IMR-90 (cell line): ENCODE measurements at regions not wholly inside any gene's neighbourhood (a gene's known extent, or its start where the extent isn't known, plus 50 kb on each side); places are given as distances from the start of the nearest gene placed in this dataset.

Experiments
- ATAC-seq: fragments of 200-7000 bp; cut with Tn5 transposase; 2 replicates; pipeline ENCODE4 v1.9.1; 2020; ENCODE audit warnings: low read depth, mild to moderate bottlenecking, moderate library complexity
- BruUV-seq: library from RNA; stranded (reverse); fragments of 400-500 nt; replicated peaks from 2 replicates; lab custom pipeline; 2021; lab: Mats Ljungman, UMichigan
- CTCF ChIA-PET: fragments of 300-600 bp; formaldehyde crosslinking; extraction: SDS; loops from one replicate; lab custom pipeline; 2021; ENCODE audit warnings: antibody characterized with exemption; lab: Yijun Ruan, JAX
- POLR2A ChIA-PET: fragments of 300-600 bp; sonication (Branson Sonifier 250); formaldehyde crosslinking; loops from one replicate; lab custom pipeline; 2022; ENCODE audit warnings: antibody characterized with exemption; ENCODE audit not compliant: unreplicated experiment; lab: Charles Lee
- DNase-seq: peaks from one replicate; pipeline ENCODE4 v3.0.0; 2013
- H2AFZ ChIP-seq: replicated peaks from 2 replicates; pipeline ENCODE3; 2013; ENCODE audit warnings: low read length, mild to moderate bottlenecking; ENCODE audit not compliant: poor library complexity
- H2AK5ac ChIP-seq: 2 replicates; pipeline ENCODE4 v1.6.1; 2013; ENCODE audit warnings: low read depth, low read length, inconsistent platforms
- H2AK9ac ChIP-seq: replicated peaks from 2 replicates; pipeline ENCODE3; 2013; ENCODE audit warnings: mild to moderate bottlenecking, low read depth, low read length, moderate library complexity; ENCODE audit not compliant: poor library complexity
- H2BK120ac ChIP-seq: 2 replicates; pipeline ENCODE4 v1.6.1; 2013; ENCODE audit warnings: low read depth, low read length, inconsistent platforms
- H2BK15ac ChIP-seq: 3 replicates; pipeline ENCODE4 v1.6.1; 2013; ENCODE audit warnings: low read depth, low read length, inconsistent platforms
- H2BK20ac ChIP-seq: 2 replicates; pipeline ENCODE4 v1.6.1; 2013; ENCODE audit warnings: low read depth, mild to moderate bottlenecking, inconsistent platforms, low read length, moderate library complexity
- H2BK5ac ChIP-seq: 2 replicates; pipeline ENCODE4 v1.6.1; 2013; ENCODE audit warnings: mild to moderate bottlenecking, low read depth, low read length, inconsistent platforms; ENCODE audit not compliant: poor library complexity, severe bottlenecking
- H3K14ac ChIP-seq: replicated peaks from 2 replicates; pipeline ENCODE4 v1.6.1; 2013; ENCODE audit warnings: low read depth, low read length, inconsistent platforms
- H3K18ac ChIP-seq: 2 replicates; pipeline ENCODE4 v1.6.1; 2013; ENCODE audit warnings: low read depth, low read length, control low read depth
- H3K23ac ChIP-seq: 2 replicates; pipeline ENCODE4 v1.6.1; 2013; ENCODE audit warnings: low read depth, low read length, inconsistent platforms
- H3K27ac ChIP-seq: 2 replicates; pipeline ENCODE4 v1.5.1; 2013; ENCODE audit warnings: mild to moderate bottlenecking, control low read depth, low read length; ENCODE audit not compliant: insufficient read depth
- H3K27me3 ChIP-seq: 2 replicates; pipeline ENCODE4 v1.6.1; 2013; ENCODE audit warnings: low read length; ENCODE audit not compliant: control insufficient read depth, insufficient read depth
- H3K36me3 ChIP-seq: 2 replicates; pipeline ENCODE4 v1.6.1; 2013; ENCODE audit warnings: low read length, mixed read lengths; ENCODE audit not compliant: control insufficient read depth, insufficient read depth
- H3K4ac ChIP-seq: 2 replicates; pipeline ENCODE4 v1.6.1; 2013; ENCODE audit warnings: low read depth, low read length, inconsistent platforms
- H3K4me1 ChIP-seq: 2 replicates; pipeline ENCODE4 v1.6.1; 2013; ENCODE audit warnings: low read length, mixed read lengths; ENCODE audit not compliant: control insufficient read depth, insufficient read depth
- H3K4me2 ChIP-seq: 2 replicates; pipeline ENCODE4 v1.6.1; 2013; ENCODE audit warnings: low read depth, mild to moderate bottlenecking, control low read depth, low read length, moderate library complexity
- H3K4me3 ChIP-seq: 2 replicates; pipeline ENCODE4 v1.5.1; 2013; ENCODE audit warnings: low read depth, mild to moderate bottlenecking, control low read depth, low read length, moderate library complexity; ENCODE audit not compliant: insufficient read depth
- H3K56ac ChIP-seq: 2 replicates; pipeline ENCODE4 v1.6.1; 2013; ENCODE audit warnings: low read length, inconsistent platforms; ENCODE audit not compliant: insufficient read depth; ENCODE audit errors: extremely low read depth
- H3K79me1 ChIP-seq, 2 experiments: 2 replicates each; pipeline ENCODE4 v1.6.1; 2013; ENCODE audit warnings: low read length in 2 of 2, inconsistent platforms in 1 of 2, low read depth in 1 of 2
- H3K9ac ChIP-seq: 2 replicates; pipeline ENCODE4 v1.6.1; 2013; ENCODE audit warnings: low read depth, low read length, control low read depth
- H3K9me1 ChIP-seq: 2 replicates; pipeline ENCODE4 v1.6.1; 2013; ENCODE audit warnings: low read length, inconsistent platforms; ENCODE audit not compliant: insufficient read depth
- H3K9me3 ChIP-seq: 2 replicates; pipeline ENCODE4 v1.6.1; 2013; ENCODE audit warnings: low read length; ENCODE audit not compliant: control insufficient read depth, insufficient read depth
- H4K20me1 ChIP-seq: 2 replicates; pipeline ENCODE4 v1.6.1; 2013; ENCODE audit warnings: low read length, inconsistent platforms; ENCODE audit not compliant: insufficient read depth
- H4K5ac ChIP-seq: 2 replicates; pipeline ENCODE4 v1.6.1; 2013; ENCODE audit warnings: mild to moderate bottlenecking, low read depth, low read length, control low read depth
- H4K8ac ChIP-seq, 2 experiments: 2 replicates each; pipeline ENCODE4 v1.6.1; 2013; ENCODE audit warnings: low read depth in 2 of 2, low read length in 2 of 2, control low read depth in 1 of 2, inconsistent platforms in 1 of 2
- H4K91ac ChIP-seq: 2 replicates; pipeline ENCODE4 v1.6.1; 2013; ENCODE audit warnings: low read depth, low read length, inconsistent platforms; ENCODE audit not compliant: insufficient read depth
- CHD1 ChIP-seq: IDR thresholded peaks from 2 replicates; pipeline ENCODE4 v1.6.1; 2012; ENCODE audit warnings: low read depth, low read length, improper control_type of control experiment
- MAFK ChIP-seq: IDR thresholded peaks from 2 replicates; pipeline ENCODE4 v1.6.1; 2012; ENCODE audit warnings: low read depth, low read length, improper control_type of control experiment
- MAZ ChIP-seq: IDR thresholded peaks from 2 replicates; pipeline ENCODE4 v1.6.1; 2012; ENCODE audit warnings: low read depth, mild to moderate bottlenecking, low read length, improper control_type of control experiment, moderate library complexity, borderline replicate concordance
- POLR2A ChIP-seq: IDR thresholded peaks from 2 replicates; pipeline ENCODE4 v1.6.1; 2012; ENCODE audit warnings: mild to moderate bottlenecking, low read depth, low read length
- RCOR1 ChIP-seq: IDR thresholded peaks from 2 replicates; pipeline ENCODE4 v1.6.1; 2012; ENCODE audit warnings: mild to moderate bottlenecking, low read length, improper control_type of control experiment; ENCODE audit not compliant: insufficient replicate concordance
- RFX5 ChIP-seq: IDR thresholded peaks from 2 replicates; pipeline ENCODE4 v1.8.0; 2012; ENCODE audit warnings: low read depth, mild to moderate bottlenecking, low read length, moderate library complexity
- WGBS, 2 experiments: methylation state at CpG; one replicate each; pipeline versions ENCODE4 v1.1.5 to v1.1.7; 2013; ENCODE audit warnings: missing lambda C conversion rate in 2 of 2; ENCODE audit not compliant: insufficient read length in 1 of 2; ENCODE audit errors: extremely low coverage in 2 of 2; 5-methylcytosine and 5-hydroxymethylcytosine counted together
- dilution Hi-C: fragments of 300-500 bp; cut with HindIII; formaldehyde crosslinking; loops from one replicate; pipeline ENCODE4 v1.14.3; 2018; ENCODE audit warnings: low sequenced_read_pairs; ENCODE audit not compliant: unreplicated experiment
- in situ Hi-C: fragments of 300-500 bp; cut with MboI; formaldehyde crosslinking; loops from 3 replicates; pipeline ENCODE4 v1.14.3; 2019; ENCODE audit warnings: low sequenced_read_pairs, inconsistent platforms, mixed read lengths
- intact Hi-C: fragments of 100-400 bp; cut with micrococcal nuclease; formaldehyde crosslinking; loops from 2 replicates; pipeline ENCODE4 v1.10.0; 2022
- TF ChIP-seq, protein P1 (sequence below): conservative IDR thresholded peaks from 2 replicates; pipeline ENCODE4 v1.5.1; 2012; ENCODE audit warnings: mild to moderate bottlenecking, low read depth, low read length, improper control_type of control experiment
- TF ChIP-seq, protein P2 (sequence below): fragments of 150-350 bp; IDR thresholded peaks from 2 replicates; pipeline ENCODE4 v1.6.1; 2016; ENCODE audit warnings: low read depth, mild to moderate bottlenecking, low read length, moderate library complexity, borderline replicate concordance
- TF ChIP-seq, protein P3 (sequence below): fragments of 150-350 bp; IDR thresholded peaks from 2 replicates; pipeline ENCODE4 v1.6.1; 2017; ENCODE audit warnings: mild to moderate bottlenecking, antibody characterized with exemption, low read length, low read depth

DNA sequence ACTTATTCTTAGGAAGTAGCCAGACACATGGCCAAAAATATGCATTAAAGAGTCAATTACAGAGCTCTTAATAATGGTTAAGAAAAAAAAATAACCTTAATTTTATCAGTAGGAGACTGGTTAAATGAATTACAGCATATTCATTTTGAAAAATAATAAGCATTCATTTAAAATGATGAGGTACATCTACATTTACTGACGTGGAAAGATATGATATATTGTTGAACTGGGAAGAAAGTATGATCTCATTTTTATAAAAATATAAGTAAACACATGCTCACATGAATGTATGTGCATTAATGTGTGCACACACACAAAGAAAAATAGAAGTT is 250.3 kb downstream of the ENC1 start:
- Histone ChIP-seq H4K5ac (no peak overlapping the region), H4K91ac (no peak overlapping the region), H3K18ac (no peak overlapping the region), H2AK5ac (no peak overlapping the region), H3K56ac (no peak overlapping the region), H2AFZ (no peak overlapping the region), H3K9me3 (no peaks in the 10 kb centered on the region), H3K14ac (no peak overlapping the region), H3K23ac (no peak overlapping the region), H2BK15ac (no peak overlapping the region), H2BK20ac (no peak overlapping the region), H2BK5ac (no peak overlapping the region), H3K4me2 (no peak overlapping the region), H2BK120ac (no peak overlapping the region), H3K4me3 (no peak overlapping the region), H3K27me3 (peaks cover 2% of the 10 kb centered on the region), H3K36me3 (no peaks in the 10 kb centered on the region), H3K9ac (no peak overlapping the region), H3K4me1 (peaks cover 6% of the 10 kb centered on the region), H4K20me1 (no peaks in the 10 kb centered on the region), H2AK9ac (no peak overlapping the region), H3K9me1 (0 out of 2 replicates have a peak, but pooled peaks cover 8% of the 10 kb centered on the region), H3K79me1 (no peaks in the 10 kb centered on the region), H3K27ac (no peak overlapping the region), H3K4ac (no peak overlapping the region), H4K8ac (no peak overlapping the region)
- no CpG with 5 or more reads among the region's 1 CpG for WGBS, 2 experiments
- TF ChIP-seq, protein P1, sequence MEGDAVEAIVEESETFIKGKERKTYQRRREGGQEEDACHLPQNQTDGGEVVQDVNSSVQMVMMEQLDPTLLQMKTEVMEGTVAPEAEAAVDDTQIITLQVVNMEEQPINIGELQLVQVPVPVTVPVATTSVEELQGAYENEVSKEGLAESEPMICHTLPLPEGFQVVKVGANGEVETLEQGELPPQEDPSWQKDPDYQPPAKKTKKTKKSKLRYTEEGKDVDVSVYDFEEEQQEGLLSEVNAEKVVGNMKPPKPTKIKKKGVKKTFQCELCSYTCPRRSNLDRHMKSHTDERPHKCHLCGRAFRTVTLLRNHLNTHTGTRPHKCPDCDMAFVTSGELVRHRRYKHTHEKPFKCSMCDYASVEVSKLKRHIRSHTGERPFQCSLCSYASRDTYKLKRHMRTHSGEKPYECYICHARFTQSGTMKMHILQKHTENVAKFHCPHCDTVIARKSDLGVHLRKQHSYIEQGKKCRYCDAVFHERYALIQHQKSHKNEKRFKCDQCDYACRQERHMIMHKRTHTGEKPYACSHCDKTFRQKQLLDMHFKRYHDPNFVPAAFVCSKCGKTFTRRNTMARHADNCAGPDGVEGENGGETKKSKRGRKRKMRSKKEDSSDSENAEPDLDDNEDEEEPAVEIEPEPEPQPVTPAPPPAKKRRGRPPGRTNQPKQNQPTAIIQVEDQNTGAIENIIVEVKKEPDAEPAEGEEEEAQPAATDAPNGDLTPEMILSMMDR = no peak
- TF ChIP-seq MAFK (no peak), POLR2A (no peak), RFX5 (no peak), RCOR1 (no peak), MAZ (no peak), CHD1 (no peak)
- TF ChIP-seq, protein P2, sequence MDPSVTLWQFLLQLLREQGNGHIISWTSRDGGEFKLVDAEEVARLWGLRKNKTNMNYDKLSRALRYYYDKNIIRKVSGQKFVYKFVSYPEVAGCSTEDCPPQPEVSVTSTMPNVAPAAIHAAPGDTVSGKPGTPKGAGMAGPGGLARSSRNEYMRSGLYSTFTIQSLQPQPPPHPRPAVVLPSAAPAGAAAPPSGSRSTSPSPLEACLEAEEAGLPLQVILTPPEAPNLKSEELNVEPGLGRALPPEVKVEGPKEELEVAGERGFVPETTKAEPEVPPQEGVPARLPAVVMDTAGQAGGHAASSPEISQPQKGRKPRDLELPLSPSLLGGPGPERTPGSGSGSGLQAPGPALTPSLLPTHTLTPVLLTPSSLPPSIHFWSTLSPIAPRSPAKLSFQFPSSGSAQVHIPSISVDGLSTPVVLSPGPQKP = no peak
- TF ChIP-seq, protein P3, sequence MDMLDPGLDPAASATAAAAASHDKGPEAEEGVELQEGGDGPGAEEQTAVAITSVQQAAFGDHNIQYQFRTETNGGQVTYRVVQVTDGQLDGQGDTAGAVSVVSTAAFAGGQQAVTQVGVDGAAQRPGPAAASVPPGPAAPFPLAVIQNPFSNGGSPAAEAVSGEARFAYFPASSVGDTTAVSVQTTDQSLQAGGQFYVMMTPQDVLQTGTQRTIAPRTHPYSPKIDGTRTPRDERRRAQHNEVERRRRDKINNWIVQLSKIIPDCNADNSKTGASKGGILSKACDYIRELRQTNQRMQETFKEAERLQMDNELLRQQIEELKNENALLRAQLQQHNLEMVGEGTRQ = no peak
- dilution Hi-C loops = no loop called here
- CTCF ChIA-PET = interaction anchor here (0.7 kb wide), 1 partner anchor 243 kb away, joined by 4 read pairs; no protein-coding TSS in a partner anchor
- POLR2A ChIA-PET = no interaction called here
- no peak for DNase-seq
- BruUV-seq = no TSS peak
- intact Hi-C loops = loop anchor here (5.0 kb wide), 1 partner anchor 252 kb away; the partner anchor contains the start of gene ENC1
- in situ Hi-C loops = no loop called here
- ATAC-seq = no peak
